NOMO-1 (cell line): ENCODE measurements at regions not wholly inside any gene's neighbourhood (a gene's known extent, or its start where the extent isn't known, plus 50 kb on each side); places are given as distances from the start of the nearest gene placed in this dataset.
"Not testable (repeated sequence)": the region's sequence is repeated elsewhere in the genome, so short reads cannot be mapped to it uniquely, and the experiment has no call there.

ENCODE experiments used
- DNase-seq, 2 experiments: peaks; one replicate each; lab custom pipeline; 2025; ENCODE audit not compliant: unreplicated experiment in 2 of 2; lab: John Stamatoyannopoulos, UW

- DNase-seq = no peak
Measured at GRCh38 chr17:34741967-34742366, 162.6 kb downstream of the TMEM132E start.

- DNase-seq = no peak
Measured at GRCh38 chr17:34740565-34741520, 161.5 kb downstream of the TMEM132E start.

GRCh38 chr17:34739386-34739785, 160.0 kb downstream of the TMEM132E start:
- DNase-seq = no peak

GRCh38 chr17:34737673-34738072, 158.3 kb downstream of the TMEM132E start:
- not testable (repeated sequence) for DNase-seq

GRCh38 chr17:34736611-34737010, 157.2 kb downstream of the TMEM132E start:
- no peak for DNase-seq

GRCh38 chr17:34733333-34733732, 154.0 kb downstream of the TMEM132E start:
- no peak for DNase-seq

- no peak for DNase-seq
Measured at GRCh38 chr17:34730816-34731215, 151.4 kb downstream of the TMEM132E start.

GRCh38 chr17:34728771-34729310, 149.5 kb downstream of the TMEM132E start:
- no peak for DNase-seq

GRCh38 chr17:34727601-34728000, 148.2 kb downstream of the TMEM132E start:
- no peak for DNase-seq

- no peak for DNase-seq
Measured at GRCh38 chr17:34726536-34727384, 147.4 kb downstream of the TMEM132E start.

GRCh38 chr17:34725725-34726124, 146.3 kb downstream of the TMEM132E start:
- peak in 1 of 2 experiments; percentile 3 for DNase-seq

GRCh38 chr17:34725008-34725407, 145.6 kb downstream of the TMEM132E start:
- DNase-seq = no peak

GRCh38 chr17:34723875-34724274, 144.5 kb downstream of the TMEM132E start:
- no peak for DNase-seq

GRCh38 chr17:34721326-34721725, 141.9 kb downstream of the TMEM132E start:
- no peak for DNase-seq

- no peak for DNase-seq
Measured at GRCh38 chr17:34720760-34721159, 141.4 kb downstream of the TMEM132E start.

- no peak for DNase-seq
Measured at GRCh38 chr17:34719569-34719968, 140.2 kb downstream of the TMEM132E start.

- no peak for DNase-seq
Measured at GRCh38 chr17:34717092-34717491, 137.7 kb downstream of the TMEM132E start.

- DNase-seq = no peak
Measured at GRCh38 chr17:34716291-34716690, 136.9 kb downstream of the TMEM132E start.

GRCh38 chr17:34715504-34715903, 136.1 kb downstream of the TMEM132E start:
- no peak for DNase-seq

GRCh38 chr17:34714475-34715410, 135.4 kb downstream of the TMEM132E start:
- no peak for DNase-seq
